HG02623 (cell line): ENCODE measurements at regions not wholly inside any gene's neighbourhood (a gene's known extent, or its start where the extent isn't known, plus 50 kb on each side); places are given as distances from the start of the nearest gene placed in this dataset.

Experiments
- ATAC-seq: cut with Tn5 transposase; IDR thresholded peaks from one replicate; pipeline ENCODE4 v1.9.1; 2021; ENCODE audit warnings: moderate library complexity; ENCODE audit not compliant: unreplicated experiment

DNA sequence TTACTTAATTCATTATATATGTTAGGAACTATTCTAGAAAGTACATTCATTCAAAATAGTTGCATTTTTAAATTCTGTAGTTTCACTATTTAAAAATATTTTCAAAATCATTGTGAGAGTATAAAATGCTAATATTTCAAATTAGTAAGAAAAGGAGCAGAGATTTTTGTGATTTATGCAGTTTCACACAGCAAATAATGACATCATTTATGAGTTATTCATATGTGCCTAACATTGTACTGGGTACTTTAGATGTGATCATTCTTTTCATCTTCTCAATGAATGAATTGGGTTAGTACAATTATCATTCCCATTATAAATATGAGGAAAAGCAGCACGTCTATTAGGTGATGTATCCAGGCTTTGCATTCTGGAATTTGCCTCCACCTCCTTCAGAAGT is 1451.0 kb upstream of the IGFBP7 start:
- ATAC-seq = no peak

DNA sequence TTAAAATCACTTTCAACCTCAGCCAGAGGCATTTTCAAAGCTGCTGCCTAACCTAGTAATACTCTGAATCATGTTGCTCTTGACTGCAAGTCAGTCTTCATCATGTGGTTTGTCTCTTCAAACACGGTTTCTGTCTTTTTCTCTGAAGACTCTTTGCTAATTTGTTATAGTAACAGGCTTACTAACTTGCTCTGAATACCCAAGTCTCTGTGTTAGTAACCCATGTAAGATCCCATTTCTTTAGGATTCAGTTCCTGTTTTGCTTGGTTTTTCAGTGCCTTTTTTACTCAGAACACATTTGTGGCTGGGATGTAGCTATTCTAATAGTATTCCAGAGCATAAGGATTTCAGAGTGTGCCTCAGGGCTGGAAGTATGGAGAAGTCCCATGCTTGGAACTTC is 1450.6 kb upstream of the IGFBP7 start:
- ATAC-seq = no peak

DNA sequence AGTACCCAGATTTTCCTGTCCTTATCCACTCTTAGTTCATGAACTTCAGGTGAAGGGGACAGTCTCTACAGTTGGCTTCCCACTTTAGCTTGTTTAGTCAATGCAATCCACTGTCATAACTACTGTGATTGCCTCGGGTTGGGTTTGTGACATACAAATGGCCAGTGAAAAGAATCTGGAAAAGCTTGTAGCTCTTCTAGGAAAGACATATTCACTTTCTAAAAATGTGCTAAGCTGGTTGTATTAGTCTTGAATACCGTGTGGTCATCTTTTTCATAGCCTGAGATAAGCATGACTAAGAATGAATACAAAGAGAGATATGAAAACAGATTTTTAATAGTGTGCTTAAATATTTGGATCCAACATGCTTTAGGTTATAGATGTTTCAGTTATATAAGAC is 1443.5 kb upstream of the IGFBP7 start:
- no peak for ATAC-seq

DNA sequence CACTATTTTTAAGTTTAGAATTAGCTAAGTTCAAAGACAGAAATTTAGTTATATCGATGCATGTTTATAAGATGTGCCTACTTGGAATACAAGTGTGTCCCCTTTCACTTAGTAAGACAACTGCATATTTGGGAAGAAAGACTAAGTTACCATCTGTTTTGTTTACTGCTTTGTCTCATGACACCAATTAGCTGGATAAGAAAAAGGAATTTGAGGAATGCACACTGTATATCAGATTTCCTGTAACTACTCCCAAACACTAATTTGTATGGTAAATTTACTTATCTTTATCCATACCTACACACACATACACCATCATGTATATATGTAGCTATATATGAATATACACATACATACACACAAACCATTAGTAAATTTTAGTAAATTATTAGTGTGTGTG is 1442.8 kb upstream of the IGFBP7 start:
- no peak for ATAC-seq

DNA sequence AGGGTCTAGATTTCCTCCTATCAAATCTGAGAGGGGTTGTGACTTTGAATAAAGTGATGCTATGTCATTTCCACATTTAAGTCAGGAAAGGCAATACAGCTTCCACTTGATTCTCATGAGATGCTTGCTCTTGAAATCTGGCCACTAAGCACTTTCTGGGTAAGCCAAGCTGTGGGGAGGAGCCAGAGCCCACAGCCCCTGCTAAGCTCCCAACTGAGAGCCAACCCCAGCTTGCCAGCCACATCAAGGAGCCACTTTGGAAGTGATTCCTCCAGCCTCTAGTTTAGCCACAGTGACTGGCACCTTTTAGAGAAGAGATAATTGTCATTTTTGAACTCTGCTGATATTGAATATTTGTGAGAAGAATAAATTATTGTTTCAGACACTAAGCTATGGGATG is 1441.5 kb upstream of the IGFBP7 start:
- no peak for ATAC-seq

DNA sequence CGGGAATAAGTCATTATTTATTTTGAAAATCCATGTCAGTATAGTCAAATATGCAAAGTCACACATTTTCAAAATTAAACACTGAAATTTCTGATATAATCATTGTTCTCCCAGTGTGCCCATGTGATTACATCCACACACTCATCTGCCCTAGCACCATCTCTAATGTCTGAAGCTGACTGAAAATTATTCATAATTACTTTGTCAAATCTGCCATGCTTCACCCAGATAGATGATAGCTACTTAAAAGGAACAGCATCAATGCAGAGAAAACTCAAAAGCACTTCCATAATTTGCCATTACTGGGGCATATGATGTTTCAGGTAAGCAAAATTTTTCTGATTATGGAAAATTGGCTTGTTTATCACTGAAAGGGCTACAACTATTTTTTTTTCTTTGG is 1433.3 kb upstream of the IGFBP7 start:
- ATAC-seq = no peak

DNA sequence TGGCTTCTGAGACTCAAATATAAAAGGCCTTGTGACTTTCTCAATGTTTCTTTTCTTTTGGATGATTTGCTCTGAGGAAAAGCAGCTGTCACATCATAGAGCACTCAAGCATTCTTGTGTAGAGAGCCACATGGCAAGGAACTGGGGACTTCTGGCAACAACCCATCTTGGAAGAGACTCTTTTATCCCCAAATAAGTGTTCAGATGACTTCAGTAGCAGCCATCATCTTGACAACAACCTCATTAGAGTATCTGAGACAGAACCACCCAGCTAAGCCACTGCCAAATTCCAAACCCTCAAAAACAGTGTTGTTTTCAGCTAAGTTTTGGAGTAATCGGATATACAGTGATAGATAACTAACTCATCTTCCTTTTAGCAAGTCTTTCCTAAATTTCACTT is 1431.7 kb upstream of the IGFBP7 start:
- no peak for ATAC-seq

DNA sequence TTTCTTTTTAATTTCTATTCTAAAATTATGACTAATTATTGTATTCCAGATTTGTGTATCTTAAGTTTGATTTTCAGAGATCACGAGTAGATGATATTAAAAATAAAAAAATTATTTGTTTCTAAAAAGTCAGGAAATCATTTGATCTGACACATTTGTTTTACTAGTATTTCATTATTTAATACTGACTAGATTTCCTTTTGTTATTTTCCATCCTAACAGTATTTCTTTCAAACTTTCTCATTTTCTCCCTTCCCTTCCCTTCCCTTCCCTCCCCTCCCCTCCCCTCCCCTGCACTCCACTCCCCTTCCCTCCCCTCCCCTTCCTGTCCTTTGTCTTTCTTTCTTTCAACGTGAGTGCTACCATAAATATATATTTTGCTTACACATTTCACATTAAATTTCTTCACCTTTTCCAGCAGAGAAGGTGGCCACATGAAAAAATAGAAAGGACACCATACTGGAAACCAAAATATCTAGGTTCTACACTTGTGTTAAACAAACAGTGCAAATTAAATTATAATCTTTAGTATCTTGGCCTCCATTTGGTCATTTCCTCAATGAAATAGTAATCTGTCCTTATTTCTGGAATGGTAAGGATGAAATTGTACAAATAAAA is 1412.7 kb upstream of the IGFBP7 start:
- no peak for ATAC-seq

DNA sequence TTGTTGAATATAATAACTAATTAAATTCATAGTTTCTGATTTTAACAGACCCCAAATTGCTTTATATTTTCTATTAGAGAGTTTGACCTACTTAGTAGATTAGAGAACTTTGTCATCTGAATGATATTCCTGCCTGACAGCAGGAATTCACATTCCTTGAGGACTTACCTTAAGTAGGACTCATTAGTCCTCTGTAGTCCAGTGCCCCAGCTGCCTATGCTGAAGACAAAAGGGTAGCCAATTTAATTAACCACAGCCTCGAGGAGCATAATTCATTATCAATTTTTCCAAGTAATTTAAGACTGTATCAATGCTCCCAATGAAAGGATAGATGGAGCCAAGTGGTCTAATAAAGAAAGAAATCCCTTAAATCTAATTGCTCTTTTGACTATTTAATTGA is 1405.0 kb upstream of the IGFBP7 start:
- no peak for ATAC-seq

DNA sequence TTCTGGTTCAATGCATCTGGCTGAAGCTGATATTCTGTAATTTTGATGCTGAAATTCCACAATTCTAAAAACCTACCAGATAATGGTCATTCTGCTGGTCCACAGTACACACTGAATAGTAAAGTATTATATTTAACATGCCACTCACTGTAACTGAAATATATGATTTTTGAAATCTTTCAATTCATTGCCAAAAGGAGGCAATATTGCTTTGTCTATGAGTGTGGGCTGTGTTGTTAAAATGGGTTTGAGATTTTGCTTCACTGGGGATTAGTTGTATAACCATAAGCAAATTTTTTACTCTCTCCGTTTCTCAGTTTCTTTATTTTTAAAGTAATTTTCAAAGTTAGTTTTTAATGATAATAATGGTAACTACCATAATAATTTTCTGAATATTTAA is 1404.1 kb upstream of the IGFBP7 start:
- ATAC-seq = no peak

DNA sequence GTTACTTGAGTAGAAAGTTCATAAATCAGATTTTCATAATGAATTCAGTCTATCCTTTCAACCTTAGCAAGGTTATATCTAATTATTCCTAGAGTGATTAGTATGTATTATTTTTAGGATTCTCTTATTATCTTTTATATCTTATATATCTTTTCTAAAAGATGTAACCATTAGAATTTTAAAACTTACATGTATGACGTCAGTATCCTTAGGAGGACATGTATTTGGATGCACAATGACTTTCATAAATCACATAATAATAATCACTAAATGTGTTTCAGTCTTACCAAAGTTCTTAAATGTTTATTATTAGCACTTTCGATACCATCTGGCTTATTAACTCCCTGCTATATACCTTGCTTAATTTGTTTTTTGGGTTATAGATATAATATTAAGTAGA is 1400.5 kb upstream of the IGFBP7 start:
- no peak for ATAC-seq

DNA sequence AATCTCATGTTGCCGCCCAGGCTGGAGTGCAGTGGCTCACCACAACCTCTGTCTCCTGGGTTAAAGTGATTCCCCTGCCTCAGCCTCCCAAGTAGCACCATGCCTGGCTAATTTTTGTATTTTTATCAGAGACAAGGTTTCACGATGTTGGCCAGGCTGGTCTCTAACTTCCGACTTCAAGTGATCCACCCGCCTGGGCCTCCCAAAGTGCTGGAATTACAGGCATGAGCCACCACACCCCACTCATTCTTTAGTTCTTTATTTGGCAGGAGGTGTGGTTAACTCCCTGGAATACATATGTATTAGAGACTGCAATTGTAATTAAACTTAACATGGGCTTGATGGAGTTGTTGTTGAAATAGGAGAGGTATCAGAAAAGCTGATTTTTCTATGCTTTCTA is 1396.9 kb upstream of the IGFBP7 start:
- ATAC-seq = no peak

DNA sequence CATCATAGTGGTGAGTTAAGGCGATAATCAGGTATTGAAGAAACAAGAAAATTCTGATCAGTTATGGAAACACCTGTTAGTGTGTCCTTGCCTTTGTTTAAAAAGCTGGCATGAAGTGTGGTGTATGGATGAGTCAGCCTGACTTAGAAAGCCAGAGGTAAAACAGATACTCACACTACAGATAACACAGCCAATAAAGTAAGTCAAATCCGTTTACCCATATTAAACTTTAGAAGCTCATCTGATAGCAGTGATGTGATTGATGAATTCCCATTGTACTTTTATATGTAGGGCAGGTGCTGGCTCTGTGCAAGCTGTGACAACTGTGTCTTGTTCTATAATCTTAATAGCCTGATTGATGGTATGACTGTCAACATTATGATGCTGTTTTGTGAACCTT is 1392.7 kb upstream of the IGFBP7 start:
- no peak for ATAC-seq

DNA sequence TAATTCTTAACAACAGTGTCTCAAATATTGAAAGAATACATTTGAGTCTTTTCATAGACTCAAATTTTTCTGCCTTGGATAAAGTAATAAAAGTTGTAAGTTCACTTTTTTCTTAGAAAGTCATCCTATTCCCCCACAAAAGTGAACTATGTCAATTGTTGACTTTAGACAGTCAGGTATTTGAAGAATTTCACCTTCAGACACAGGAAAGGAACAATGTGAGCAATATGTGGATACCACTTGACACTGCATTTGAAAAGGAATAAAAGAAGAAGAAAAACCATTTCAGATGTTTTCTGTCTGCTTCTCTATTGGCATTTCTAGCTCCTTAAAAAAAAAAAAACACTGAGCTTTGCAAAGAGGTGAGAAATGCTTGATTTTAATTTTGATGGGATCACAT is 1389.0 kb upstream of the IGFBP7 start:
- ATAC-seq = no peak

DNA sequence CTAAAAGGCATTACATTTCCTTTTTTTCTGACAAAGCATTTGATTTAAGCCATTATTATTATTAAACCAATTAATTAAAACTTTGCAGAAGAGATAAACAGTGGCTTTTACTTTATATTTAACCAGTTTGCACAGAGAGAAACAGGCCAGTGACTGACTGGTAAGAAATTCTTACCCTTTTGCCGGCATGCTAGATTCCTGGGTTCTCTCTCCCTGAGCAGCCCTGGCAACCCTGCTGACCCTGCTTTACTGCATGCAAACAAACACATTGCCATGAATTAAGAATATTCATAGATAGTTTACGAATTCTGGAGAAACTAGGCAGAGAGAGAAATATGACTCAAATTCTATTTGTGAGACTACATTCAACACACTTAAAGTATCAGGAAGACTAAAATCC is 1381.4 kb upstream of the IGFBP7 start:
- ATAC-seq = no peak

DNA sequence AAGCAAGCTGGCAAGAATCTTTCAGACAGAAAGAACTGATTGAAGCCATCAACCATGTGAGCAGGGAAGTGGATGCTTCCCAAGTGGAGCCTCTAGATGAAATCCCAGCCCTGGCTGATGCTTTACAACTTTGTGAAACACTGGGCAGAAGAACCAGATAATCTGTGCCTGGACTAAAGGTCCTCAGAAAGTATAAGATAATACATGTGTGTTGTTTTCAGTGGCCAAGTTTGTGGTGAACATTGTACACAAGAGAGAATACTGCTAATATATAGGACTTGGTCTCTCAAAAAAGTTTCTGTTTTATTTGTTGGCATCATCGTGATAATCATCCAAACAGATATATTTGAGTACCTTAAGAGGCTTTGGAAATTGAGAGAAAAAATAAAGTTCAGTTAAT is 1367.8 kb upstream of the IGFBP7 start:
- no peak for ATAC-seq

DNA sequence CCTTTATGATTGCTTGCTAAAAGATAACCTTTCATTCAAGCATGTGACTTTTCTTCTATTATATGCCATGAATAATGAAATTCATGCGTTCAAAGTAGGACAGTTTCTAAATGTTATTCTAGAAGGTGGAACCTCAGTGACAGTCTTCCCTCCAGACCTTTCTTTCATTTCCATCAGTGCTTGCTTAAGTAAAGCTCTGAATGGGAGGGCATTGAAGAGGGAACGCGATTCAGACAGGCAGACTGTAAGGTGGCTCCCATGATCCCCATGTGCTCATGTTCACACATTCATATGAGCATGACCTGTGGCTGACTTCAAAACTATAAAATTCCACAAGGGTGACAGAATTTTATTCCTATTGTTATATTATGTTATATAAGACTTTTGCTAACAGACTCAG is 1367.3 kb upstream of the IGFBP7 start:
- ATAC-seq = no peak

DNA sequence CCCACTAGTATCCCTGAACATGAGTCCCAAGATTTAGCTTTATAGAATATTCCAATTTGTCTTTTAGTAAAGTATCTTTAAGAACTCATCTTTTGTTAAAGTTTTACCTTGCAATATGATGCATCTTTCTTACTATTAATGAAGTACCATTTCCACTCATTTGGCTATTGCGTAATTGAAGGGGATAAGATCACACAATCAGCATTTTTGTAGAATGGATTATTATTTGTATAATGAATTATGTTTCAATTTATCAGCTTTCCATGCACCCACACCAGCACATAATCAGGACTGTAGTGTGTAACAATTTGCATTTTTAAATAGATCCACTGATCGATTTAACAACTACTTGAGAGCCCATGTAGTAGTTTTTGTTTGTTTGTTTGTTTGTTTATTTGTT is 1364.9 kb upstream of the IGFBP7 start:
- ATAC-seq = no peak

DNA sequence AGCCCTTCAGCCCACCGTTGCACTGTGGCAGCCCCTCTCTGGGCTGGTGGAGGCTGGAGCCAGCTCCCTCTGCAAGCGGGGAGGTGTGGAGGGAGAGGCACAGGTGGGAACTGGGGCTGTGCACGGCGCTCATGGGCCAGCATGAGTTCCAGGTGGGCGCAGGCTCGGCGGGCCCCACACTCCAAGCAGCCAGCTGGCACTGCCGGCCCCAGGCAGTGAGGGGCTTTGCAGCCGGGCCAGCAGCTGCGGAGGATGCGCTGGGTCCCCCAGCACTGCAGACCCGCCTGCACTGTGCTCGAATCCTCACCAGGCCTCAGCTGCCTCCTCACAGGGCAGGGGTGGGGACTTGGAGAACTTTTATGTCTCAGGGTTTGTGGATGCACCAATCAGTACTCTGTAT is 1354.8 kb upstream of the IGFBP7 start:
- ATAC-seq = no peak

DNA sequence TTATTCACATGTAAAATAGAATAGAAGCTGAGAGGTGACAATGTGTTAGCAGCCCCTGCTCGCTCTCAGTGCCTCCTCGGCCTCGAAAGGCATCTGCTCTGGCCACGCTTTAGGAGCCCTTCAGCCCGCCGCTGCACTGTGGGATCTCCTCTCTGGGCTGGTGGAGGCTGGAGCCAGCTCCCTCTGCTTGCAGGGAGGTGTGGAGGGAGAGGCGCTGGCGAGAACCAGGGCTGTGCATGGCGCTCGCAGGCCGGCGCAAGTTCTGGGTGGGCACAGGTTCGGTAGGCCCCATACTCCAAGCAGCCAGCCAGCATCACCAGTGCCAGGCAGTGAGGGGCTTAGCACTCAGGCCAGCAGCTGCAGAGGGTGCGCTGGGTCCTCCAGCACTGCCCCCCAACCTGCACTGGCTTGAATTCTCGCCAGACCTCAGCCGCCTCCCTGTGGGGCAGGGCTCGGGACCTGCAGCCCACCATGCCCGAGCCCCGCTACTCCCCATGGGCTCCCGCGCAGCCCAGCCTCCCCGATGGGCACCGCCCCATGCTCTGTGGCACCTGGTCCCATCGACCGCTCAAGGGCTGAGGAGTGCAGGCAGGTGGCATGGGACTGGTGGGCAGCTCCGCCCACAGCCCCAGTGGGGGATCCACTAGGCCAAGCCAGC is 1346.7 kb upstream of the IGFBP7 start:
- ATAC-seq = no peak

DNA sequence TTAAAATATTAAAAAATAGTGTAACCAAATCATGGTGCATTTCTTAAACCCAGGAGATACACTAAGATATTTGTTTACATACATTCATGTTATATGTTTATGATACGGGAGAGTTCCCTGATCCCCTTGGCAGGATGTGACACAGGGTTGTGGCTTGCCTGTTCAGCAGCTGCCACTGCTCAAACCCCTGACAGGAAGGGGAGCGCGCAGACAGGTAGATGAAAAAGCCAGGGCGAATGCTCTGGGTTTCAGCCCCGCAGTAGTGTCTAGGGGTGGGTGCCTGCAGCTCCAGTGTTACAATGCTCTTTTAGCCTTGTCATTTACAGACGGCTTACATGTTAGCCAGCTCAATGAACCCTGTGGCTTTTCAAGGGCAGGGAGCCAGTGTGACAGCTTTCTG is 1343.8 kb upstream of the IGFBP7 start:
- peak; percentile 58 for ATAC-seq

DNA sequence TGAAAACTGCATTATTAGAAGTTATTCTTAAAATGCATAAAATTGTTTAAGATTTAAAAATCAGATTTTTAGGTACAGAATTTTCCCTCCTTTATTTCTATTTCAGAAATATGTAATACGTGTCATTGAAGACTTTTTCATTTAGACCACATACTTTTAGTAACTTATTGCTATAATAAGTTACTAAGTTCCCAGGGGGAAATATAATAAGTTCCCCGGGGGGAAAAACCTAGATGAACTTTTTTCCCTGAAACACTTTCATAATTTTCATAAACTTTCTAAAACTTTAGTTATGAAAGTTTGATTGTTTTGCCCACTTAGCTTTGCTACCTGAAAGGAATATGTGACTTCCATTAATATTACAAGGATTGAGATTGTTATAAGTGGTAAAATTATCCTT is 1341.5 kb upstream of the IGFBP7 start:
- no peak for ATAC-seq

DNA sequence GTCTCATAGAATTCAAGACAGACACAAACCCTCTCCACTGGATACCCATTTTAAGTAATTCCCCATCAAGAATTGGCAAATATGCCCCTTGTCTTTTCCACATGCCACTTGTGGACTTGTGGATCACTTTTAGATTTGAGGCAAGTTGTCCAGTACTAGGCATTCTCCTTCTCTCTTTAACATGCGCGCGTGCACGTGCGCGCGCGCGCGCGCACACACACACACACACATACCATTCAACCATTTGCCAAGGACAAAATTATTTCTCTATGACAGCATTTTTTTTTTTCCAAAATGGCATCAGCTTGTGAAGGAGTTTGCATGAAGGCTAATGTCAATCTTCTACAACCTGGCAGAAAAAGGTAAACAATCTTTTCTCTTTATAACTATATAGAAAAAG is 1325.7 kb upstream of the IGFBP7 start:
- no peak for ATAC-seq
